Vagina (tissue), 2 donors: ENCODE measurements at regions not wholly inside any gene's neighbourhood (a gene's known extent, or its start where the extent isn't known, plus 50 kb on each side); places are given as distances from the start of the nearest gene placed in this dataset.

Experiments used
- POLR2A ChIP-seq, 2 donors: fragments of 450-650 bp; IDR thresholded peaks; one replicate each; pipeline ENCODE4 v1.6.1; 2017; ENCODE audit warnings: antibody characterized with exemption in 2 of 2, mild to moderate bottlenecking in 2 of 2, moderate library complexity in 2 of 2
- POLR2AphosphoS5 ChIP-seq, 2 donors: sonication (generic); formaldehyde crosslinking; IDR thresholded peaks; one replicate each; pipeline ENCODE4 v1.9.0; 2017; ENCODE audit warnings: antibody characterized with exemption in 2 of 2, mild to moderate bottlenecking in 2 of 2, low read depth in 1 of 2; ENCODE audit not compliant: insufficient read depth in 1 of 2
- TF ChIP-seq, protein P1 (sequence below), 3 experiments: fragments of 450-650 bp in 2 of 3; fragments of 200-600 bp in 1 of 3; sonication (generic) in 1 of 3; IDR thresholded peaks; one replicate each; pipeline ENCODE4 v1.5.1; 2017 to 2019; ENCODE audit warnings: antibody characterized with exemption in 3 of 3, mild to moderate bottlenecking in 2 of 3, moderate library complexity in 2 of 3

DNA sequence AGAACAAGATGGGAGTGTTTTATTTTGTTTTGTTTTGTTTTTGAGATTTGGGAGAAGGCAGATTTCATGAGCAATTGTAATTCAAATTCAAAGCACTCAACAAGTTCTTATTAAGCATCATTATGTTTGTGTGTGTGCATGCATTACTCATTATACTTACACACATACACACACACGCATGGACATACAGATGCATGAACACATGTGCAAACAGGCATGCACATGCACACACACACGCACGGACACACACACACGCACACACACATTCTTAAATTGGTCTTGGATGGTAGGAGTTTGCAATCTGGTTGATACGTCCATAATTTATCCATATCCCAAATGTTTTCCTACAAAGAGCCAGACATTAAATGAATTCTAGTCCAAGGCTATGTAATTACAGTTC, 702.8 kb downstream of the INHBA start:
- TF ChIP-seq, protein P1, sequence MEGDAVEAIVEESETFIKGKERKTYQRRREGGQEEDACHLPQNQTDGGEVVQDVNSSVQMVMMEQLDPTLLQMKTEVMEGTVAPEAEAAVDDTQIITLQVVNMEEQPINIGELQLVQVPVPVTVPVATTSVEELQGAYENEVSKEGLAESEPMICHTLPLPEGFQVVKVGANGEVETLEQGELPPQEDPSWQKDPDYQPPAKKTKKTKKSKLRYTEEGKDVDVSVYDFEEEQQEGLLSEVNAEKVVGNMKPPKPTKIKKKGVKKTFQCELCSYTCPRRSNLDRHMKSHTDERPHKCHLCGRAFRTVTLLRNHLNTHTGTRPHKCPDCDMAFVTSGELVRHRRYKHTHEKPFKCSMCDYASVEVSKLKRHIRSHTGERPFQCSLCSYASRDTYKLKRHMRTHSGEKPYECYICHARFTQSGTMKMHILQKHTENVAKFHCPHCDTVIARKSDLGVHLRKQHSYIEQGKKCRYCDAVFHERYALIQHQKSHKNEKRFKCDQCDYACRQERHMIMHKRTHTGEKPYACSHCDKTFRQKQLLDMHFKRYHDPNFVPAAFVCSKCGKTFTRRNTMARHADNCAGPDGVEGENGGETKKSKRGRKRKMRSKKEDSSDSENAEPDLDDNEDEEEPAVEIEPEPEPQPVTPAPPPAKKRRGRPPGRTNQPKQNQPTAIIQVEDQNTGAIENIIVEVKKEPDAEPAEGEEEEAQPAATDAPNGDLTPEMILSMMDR (IDR thresholded peaks at IDR 0.05): no peak
- no peak for TF ChIP-seq POLR2AphosphoS5 (IDR thresholded peaks at IDR 0.05; ENCODE audit: insufficient read depth in 1 of 2, low read depth in 1 of 2)
- no peak for TF ChIP-seq POLR2A (IDR thresholded peaks at IDR 0.05)
